ENCODE measurements at regions not wholly inside any gene's neighbourhood (a gene's known extent, or its start where the extent isn't known, plus 50 kb on each side); places are given as distances from the start of the nearest gene placed in this dataset.
"Not testable (repeated sequence)": the region's sequence is repeated elsewhere in the genome, so short reads cannot be mapped to it uniquely, and the experiment has no call there.

DNA sequence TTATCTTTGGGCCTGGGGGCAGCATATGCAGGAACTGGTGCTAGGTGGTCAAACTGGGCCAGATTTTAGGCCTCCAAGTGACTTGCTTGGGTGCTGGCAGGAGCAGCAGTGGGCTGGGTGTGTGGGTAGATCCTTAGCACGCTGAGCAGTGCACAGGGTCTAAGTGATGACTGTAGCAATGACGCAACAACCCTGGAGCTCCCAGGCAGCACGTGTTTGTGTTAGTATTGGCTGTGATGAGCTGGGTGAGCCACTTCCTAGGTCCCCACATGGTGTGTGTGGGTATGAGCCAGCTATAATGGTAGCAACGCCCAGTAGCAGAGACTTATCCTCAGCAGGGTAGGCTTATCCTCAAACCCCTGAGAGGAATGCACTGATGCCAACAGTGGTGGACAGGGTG lies 570.6 kb upstream of the ROBO1 start:
- DNase-seq: no peak
- no peaks in the 10 kb centered on the region for H3K36me3 ChIP-seq (replicated peaks in 1 of 2)
- H3K4me1 ChIP-seq (replicated peaks in 1 of 2): no peaks in the 10 kb centered on the region
- no peak overlapping the region for H3K27ac ChIP-seq
- no peaks in the 10 kb centered on the region for H3K27me3 ChIP-seq
- no peaks in the 10 kb centered on the region for H3K9me3 ChIP-seq (replicated peaks in 1 of 3)
- intact Hi-C loops (cut with DNase I): no loop called here
- TF ChIP-seq, protein P1, sequence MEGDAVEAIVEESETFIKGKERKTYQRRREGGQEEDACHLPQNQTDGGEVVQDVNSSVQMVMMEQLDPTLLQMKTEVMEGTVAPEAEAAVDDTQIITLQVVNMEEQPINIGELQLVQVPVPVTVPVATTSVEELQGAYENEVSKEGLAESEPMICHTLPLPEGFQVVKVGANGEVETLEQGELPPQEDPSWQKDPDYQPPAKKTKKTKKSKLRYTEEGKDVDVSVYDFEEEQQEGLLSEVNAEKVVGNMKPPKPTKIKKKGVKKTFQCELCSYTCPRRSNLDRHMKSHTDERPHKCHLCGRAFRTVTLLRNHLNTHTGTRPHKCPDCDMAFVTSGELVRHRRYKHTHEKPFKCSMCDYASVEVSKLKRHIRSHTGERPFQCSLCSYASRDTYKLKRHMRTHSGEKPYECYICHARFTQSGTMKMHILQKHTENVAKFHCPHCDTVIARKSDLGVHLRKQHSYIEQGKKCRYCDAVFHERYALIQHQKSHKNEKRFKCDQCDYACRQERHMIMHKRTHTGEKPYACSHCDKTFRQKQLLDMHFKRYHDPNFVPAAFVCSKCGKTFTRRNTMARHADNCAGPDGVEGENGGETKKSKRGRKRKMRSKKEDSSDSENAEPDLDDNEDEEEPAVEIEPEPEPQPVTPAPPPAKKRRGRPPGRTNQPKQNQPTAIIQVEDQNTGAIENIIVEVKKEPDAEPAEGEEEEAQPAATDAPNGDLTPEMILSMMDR (IDR thresholded peaks at IDR 0.05): no peak
- no peak for TF ChIP-seq POLR2A (IDR thresholded peaks at IDR 0.05)
- H3K4me3 ChIP-seq: no peak overlapping the region
- WGBS, 4 donors: 80 to 86% (median 83%) methylated on average over 3 to 4 of the region's 4 CpGs

GRCh38 chr3:80334534-80334933 lies 566.7 kb upstream of the ROBO1 start:
- Histone ChIP-seq H3K4me3 (no peak overlapping the region), H3K4me1 (replicated peaks in 1 of 2) (no peaks in the 10 kb centered on the region), H3K27ac (no peak overlapping the region), H3K27me3 (no peaks in the 10 kb centered on the region), H3K36me3 (replicated peaks in 1 of 2) (no peaks in the 10 kb centered on the region), H3K9me3 (replicated peaks in 1 of 3) (no peaks in the 10 kb centered on the region)
- TF ChIP-seq, protein P1 (IDR thresholded peaks at IDR 0.05): no peak
- no peak for TF ChIP-seq POLR2A (IDR thresholded peaks at IDR 0.05)
- no peak for DNase-seq
- 79 to 86% (median 81%) methylated on average over 2 of the region's 2 CpGs for WGBS, 4 donors
- intact Hi-C loops (cut with DNase I): no loop called here

DNA sequence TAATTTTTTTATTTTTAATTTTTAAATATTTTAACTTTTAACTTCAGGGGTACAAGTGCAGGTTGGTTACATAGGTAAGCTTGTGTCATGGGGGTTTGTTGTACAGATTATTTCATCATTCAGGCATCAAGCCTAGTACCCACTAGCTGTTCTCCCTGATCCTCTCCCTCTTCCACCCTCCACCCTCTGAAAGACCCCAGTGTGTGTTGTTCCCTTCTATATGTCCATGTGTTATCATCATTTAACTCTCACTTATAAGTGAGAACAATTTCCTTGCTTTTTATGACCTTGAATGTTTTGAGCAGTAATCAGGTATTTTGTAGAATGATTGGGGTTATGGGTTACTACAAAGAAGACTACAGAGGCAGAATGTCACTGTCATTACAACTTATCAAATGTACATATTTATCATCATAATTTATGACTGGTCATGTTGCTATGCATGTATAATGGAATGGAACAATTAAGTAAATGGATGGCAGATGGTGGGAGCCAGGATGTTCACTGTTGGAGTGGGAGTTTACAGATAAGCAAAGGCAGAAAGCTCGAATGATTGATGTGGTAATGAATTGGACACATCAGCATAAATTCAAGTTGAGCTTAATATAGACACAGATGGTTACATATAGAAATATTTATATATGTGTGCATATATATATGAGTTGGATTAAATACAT lies 563.8 kb upstream of the ROBO1 start:
- 66 to 91% (median 73%) methylated on average over 1 of the region's 1 CpG for WGBS, 4 donors
- Histone ChIP-seq H3K36me3 (replicated peaks in 1 of 2) (no peaks in the 10 kb centered on the region), H3K9me3 (replicated peaks in 1 of 3) (no peaks in the 10 kb centered on the region), H3K4me3 (no peak overlapping the region), H3K27me3 (no peaks in the 10 kb centered on the region), H3K27ac (no peak overlapping the region), H3K4me1 (replicated peaks in 1 of 2) (no peaks in the 10 kb centered on the region)
- DNase-seq: no peak
- intact Hi-C loops (cut with DNase I): no loop called here
- TF ChIP-seq POLR2A (IDR thresholded peaks at IDR 0.05): no peak
- TF ChIP-seq, protein P1 (IDR thresholded peaks at IDR 0.05): no peak

DNA sequence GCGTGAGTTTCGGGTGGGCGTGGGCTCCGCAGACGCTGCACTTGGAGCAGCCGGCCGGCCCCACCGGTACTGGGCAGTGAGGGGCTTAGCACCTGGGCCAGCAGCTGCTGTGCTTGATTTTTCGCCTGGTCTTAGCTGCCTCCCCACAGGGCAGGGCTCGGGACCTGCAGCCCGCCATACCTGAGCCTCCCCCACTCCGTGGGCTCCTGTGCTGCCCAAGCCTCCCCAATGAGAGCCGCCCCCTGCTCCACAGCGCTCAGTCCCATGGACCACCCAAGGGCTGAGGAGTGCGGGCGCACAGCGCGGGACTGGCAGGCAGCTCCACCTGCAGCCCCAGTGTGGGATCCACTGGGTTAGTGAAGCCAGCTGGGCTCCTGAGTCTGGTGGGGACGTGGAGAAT lies 546.7 kb upstream of the ROBO1 start:
- H3K9me3 ChIP-seq (replicated peaks in 1 of 3); H3K27me3 ChIP-seq; H3K4me3 ChIP-seq; H3K4me1 ChIP-seq (replicated peaks in 1 of 2); H3K27ac ChIP-seq; H3K36me3 ChIP-seq (replicated peaks in 1 of 2); DNase-seq; intact Hi-C loops (cut with DNase I): not testable (repeated sequence)
- 80 to 99% (median 94%) methylated on average over 1 to 19 of the region's 19 CpGs for WGBS, 4 donors

DNA sequence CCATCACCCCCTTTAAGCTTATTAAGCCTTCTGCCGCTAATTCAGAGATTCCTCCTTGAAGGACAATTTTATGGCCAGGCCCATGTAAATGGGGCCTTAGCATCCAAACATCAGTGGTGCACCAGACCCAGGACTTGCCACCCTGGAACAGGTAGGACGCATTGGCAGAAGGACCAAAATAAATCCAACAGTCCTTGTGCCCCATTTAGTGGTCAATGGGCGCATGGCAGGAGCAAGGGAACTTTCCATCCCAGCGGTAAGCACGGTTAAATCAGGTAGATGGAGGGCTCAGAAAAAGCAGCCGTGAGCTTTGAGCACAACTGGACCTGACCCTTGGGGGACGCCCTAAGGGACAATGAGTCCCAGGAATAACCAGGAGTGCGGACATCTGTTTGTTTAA lies 540.8 kb upstream of the ROBO1 start:
- no peak overlapping the region for H3K27ac ChIP-seq
- TF ChIP-seq POLR2A (IDR thresholded peaks at IDR 0.05): no peak
- TF ChIP-seq, protein P1 (IDR thresholded peaks at IDR 0.05): no peak
- 67 to 74% (median 69%) methylated on average over 8 of the region's 8 CpGs for WGBS, 4 donors
- H3K4me3 ChIP-seq: no peak overlapping the region
- intact Hi-C loops (cut with DNase I): no loop called here
- no peak for DNase-seq
- no peaks in the 10 kb centered on the region for H3K27me3 ChIP-seq
- no peaks in the 10 kb centered on the region for H3K9me3 ChIP-seq (replicated peaks in 1 of 3)
- no peaks in the 10 kb centered on the region for H3K36me3 ChIP-seq (replicated peaks in 1 of 2)
- H3K4me1 ChIP-seq (replicated peaks in 1 of 2): no peaks in the 10 kb centered on the region
